Adrenal gland (tissue), 9 donors: ENCODE measurements at regions not wholly inside any gene's neighbourhood (a gene's known extent, or its start where the extent isn't known, plus 50 kb on each side); places are given as distances from the start of the nearest gene placed in this dataset.
A peak's percentile ranks its signal among the peaks of the same experiment; 100 is the strongest.
"Not testable (repeated sequence)": the region's sequence is repeated elsewhere in the genome, so short reads cannot be mapped to it uniquely, and the experiment has no call there.

Experiments used
- DNase-seq, 7 donors: peaks; one replicate each; pipeline ENCODE4 v3.0.0-alpha.2; 2019 to 2020
- H3K27ac ChIP-seq, 5 donors: fragments of 200-600 bp; sonication (generic) in 4 of 5; 1 replicate in 3 of 5; 2 replicates in 2 of 5; pipeline versions ENCODE4 v1.5.1 to v1.8.0; 2016 to 2020; ENCODE audit warnings: mild to moderate bottlenecking in 1 of 5
- H3K27me3 ChIP-seq: fragments of 200-600 bp; 2 replicates; pipeline ENCODE4 v1.8.0; 2021
- H3K36me3 ChIP-seq, 2 donors: fragments of 200-600 bp; replicated peaks in 1 of 2; 1 replicate in 1 of 2; 2 replicates in 1 of 2; pipeline versions ENCODE4 v1.5.1 to v1.8.0; 2018 to 2022
- H3K4me1 ChIP-seq, 2 donors: fragments of 200-600 bp; replicated peaks in 1 of 2; 1 replicate in 1 of 2; 2 replicates in 1 of 2; pipeline versions ENCODE4 v1.5.1 to v1.8.0; 2018 to 2021
- H3K4me3 ChIP-seq, 4 donors: fragments of 200-600 bp; sonication (generic) in 3 of 4; one replicate each; pipeline ENCODE4 v1.5.1; 2016 to 2018
- H3K9me3 ChIP-seq, 3 donors: fragments of 200-600 bp; sonication (generic) in 1 of 3; replicated peaks in 1 of 3; 1 replicate in 2 of 3; 2 replicates in 1 of 3; pipeline versions ENCODE4 v1.5.1 to v1.8.0; 2016 to 2021
- CTCF ChIP-seq, 6 experiments: fragments of 450-650 bp in 4 of 6; fragments of 200-600 bp in 2 of 6; sonication (generic) in 1 of 6; IDR thresholded peaks; 1 replicate in 5 of 6; 2 replicates in 1 of 6; pipeline versions ENCODE4 v1.5.1 to v1.8.0; 2016 to 2021; ENCODE audit warnings: antibody characterized with exemption in 6 of 6, mild to moderate bottlenecking in 2 of 6, moderate library complexity in 1 of 6
- POLR2A ChIP-seq, 2 donors: fragments of 450-650 bp; IDR thresholded peaks; one replicate each; pipeline ENCODE4 v1.6.1; 2017; ENCODE audit warnings: antibody characterized with exemption in 2 of 2, mild to moderate bottlenecking in 2 of 2, moderate library complexity in 1 of 2
- WGBS, 4 donors: extraction: QIAGEN DNeasy Blood & Tissue Kit in 2 of 4; methylation state at CpG; one replicate each; pipeline versions ENCODE4 v1.1.5 to v1.1.7; 2013 to 2017; 5-methylcytosine and 5-hydroxymethylcytosine counted together
- intact Hi-C, 2 donors: fragments of 100-400 bp; cut with DNase I; formaldehyde crosslinking; loops; one replicate each; pipeline versions ENCODE4 v1.14.1 to v1.15.0; 2022 to 2023
- donor health status: healthy with polysubstance abuse.
- donor health status: Bipolar disorder and iron deficiency.
- donor health status: DM: yes; HTN: yes; CAD: no.
- donor health status: DM: no; HTN: no; CAD: no.
- donor health status: DM: no; HTN: no; CAD: no.

- WGBS, 4 donors: 92 to 95% (median 93%) methylated on average over 2 to 12 of the region's 12 CpGs
- Histone ChIP-seq H3K36me3 (no peaks in the 10 kb centered on the region), H3K27me3 (no peaks in the 10 kb centered on the region), H3K4me3 (no peak overlapping the region), H3K9me3 (no peaks in the 10 kb centered on the region), H3K27ac (no peak overlapping the region), H3K4me1 (peaks cover 0 to 2% of the 10 kb centered on the region in 2 donors)
- intact Hi-C loops: no loop called here
- DNase-seq: no peak
- TF ChIP-seq POLR2A (IDR thresholded peaks at IDR 0.05): no peak
- no peak for TF ChIP-seq CTCF (IDR thresholded peaks at IDR 0.05)
Observed at GRCh38 chr15:77939851-77940250, 137.7 kb downstream of the TBC1D2B start.

- 36 to 42% (median 38%) methylated on average over 4 of the region's 4 CpGs; no CpG with 5 or more reads in 1 of the 4 donors for WGBS, 4 donors
- H3K27me3 ChIP-seq, H3K4me1 ChIP-seq: not testable (repeated sequence)
Observed at GRCh38 chr15:77939026-77939425, 138.5 kb downstream of the TBC1D2B start.

GRCh38 chr15:77938546-77938945, 139.0 kb downstream of the TBC1D2B start:
- intact Hi-C loops, H3K27me3 ChIP-seq, H3K9me3 ChIP-seq: not testable (repeated sequence)

More at GRCh38 chr15:77939026-77939425, 138.5 kb downstream of the TBC1D2B start:
- H3K36me3 ChIP-seq, H3K4me3 ChIP-seq, H3K27ac ChIP-seq, intact Hi-C loops, H3K9me3 ChIP-seq: not testable (repeated sequence)
- peak in 2 of 7 donors; percentile 15 to 22 for DNase-seq

GRCh38 chr15:77936567-77936966, 140.9 kb downstream of the TBC1D2B start:
- H3K27me3 ChIP-seq, H3K9me3 ChIP-seq, intact Hi-C loops, H3K27ac ChIP-seq, H3K4me1 ChIP-seq, H3K4me3 ChIP-seq, H3K36me3 ChIP-seq: not testable (repeated sequence)
- DNase-seq: peak in 1 of 7 donors; percentile 4

More at GRCh38 chr15:77938546-77938945, 139.0 kb downstream of the TBC1D2B start:
- not testable (repeated sequence) for H3K4me1 ChIP-seq, H3K27ac ChIP-seq, H3K36me3 ChIP-seq, DNase-seq, H3K4me3 ChIP-seq
- 77 to 100% (median 82%) methylated on average over 7 to 12 of the region's 12 CpGs for WGBS, 4 donors

- H3K4me3 ChIP-seq, H3K27ac ChIP-seq, H3K36me3 ChIP-seq, H3K27me3 ChIP-seq, intact Hi-C loops, H3K9me3 ChIP-seq, H3K4me1 ChIP-seq: not testable (repeated sequence)
- WGBS, 4 donors: 89 to 97% (median 90%) methylated on average over 2 to 6 of the region's 6 CpGs
- peak in 1 of 7 donors; percentile 35 for DNase-seq
Observed at GRCh38 chr15:77934516-77934915, 143.0 kb downstream of the TBC1D2B start.

GRCh38 chr15:77930907-77931306, 146.6 kb downstream of the TBC1D2B start:
- H3K36me3 ChIP-seq, H3K9me3 ChIP-seq, H3K4me1 ChIP-seq, intact Hi-C loops, H3K27me3 ChIP-seq, H3K4me3 ChIP-seq, H3K27ac ChIP-seq: not testable (repeated sequence)
- peak in 1 of 7 donors; percentile 11 for DNase-seq
- 57 to 74% (median 61%) methylated on average over 3 to 4 of the region's 4 CpGs for WGBS, 4 donors

- H3K27me3 ChIP-seq, intact Hi-C loops, H3K36me3 ChIP-seq, H3K9me3 ChIP-seq, H3K4me1 ChIP-seq, H3K27ac ChIP-seq, H3K4me3 ChIP-seq: not testable (repeated sequence)
- WGBS, 4 donors: 28 to 48% (median 34%) methylated on average over 3 of the region's 3 CpGs
- DNase-seq: peak in 1 of 7 donors; percentile 2
Observed at GRCh38 chr15:77930490-77930889, 147.0 kb downstream of the TBC1D2B start.

- H3K27ac ChIP-seq, H3K36me3 ChIP-seq, H3K9me3 ChIP-seq, H3K27me3 ChIP-seq, H3K4me1 ChIP-seq, H3K4me3 ChIP-seq, intact Hi-C loops: not testable (repeated sequence)
- WGBS, 4 donors: 86 to 94% (median 90%) methylated on average over 11 of the region's 11 CpGs
- peak in 2 of 7 donors; percentile 8 to 35 for DNase-seq
Observed at GRCh38 chr15:77926789-77927188, 150.7 kb downstream of the TBC1D2B start.

- WGBS, 4 donors: 78 to 92% (median 89%) methylated on average over 4 to 9 of the region's 10 CpGs; no CpG with 5 or more reads in 1 of the 4 donors
- peak in 1 of 7 donors; percentile 9 for DNase-seq
- intact Hi-C loops, H3K4me3 ChIP-seq, H3K9me3 ChIP-seq, H3K36me3 ChIP-seq, H3K27ac ChIP-seq, H3K27me3 ChIP-seq, H3K4me1 ChIP-seq: not testable (repeated sequence)
Observed at GRCh38 chr15:77926296-77926695, 151.2 kb downstream of the TBC1D2B start.

GRCh38 chr15:77925101-77925500, 152.4 kb downstream of the TBC1D2B start:
- intact Hi-C loops, DNase-seq, H3K4me3 ChIP-seq, H3K36me3 ChIP-seq, H3K27me3 ChIP-seq, H3K27ac ChIP-seq, H3K9me3 ChIP-seq, H3K4me1 ChIP-seq: not testable (repeated sequence)
- 38 to 66% (median 57%) methylated on average over 1 of the region's 1 CpG for WGBS, 4 donors
